Femur (tissue), 1 donor: ENCODE measurements at regions not wholly inside any gene's neighbourhood (a gene's known extent, or its start where the extent isn't known, plus 50 kb on each side); places are given as distances from the start of the nearest gene placed in this dataset.
"Not testable (repeated sequence)": the region's sequence is repeated elsewhere in the genome, so short reads cannot be mapped to it uniquely, and the experiment has no call there.

Source experiments
- DNase-seq: peaks from one replicate; pipeline ENCODE4 v3.0.0-alpha.2; 2017

DNA sequence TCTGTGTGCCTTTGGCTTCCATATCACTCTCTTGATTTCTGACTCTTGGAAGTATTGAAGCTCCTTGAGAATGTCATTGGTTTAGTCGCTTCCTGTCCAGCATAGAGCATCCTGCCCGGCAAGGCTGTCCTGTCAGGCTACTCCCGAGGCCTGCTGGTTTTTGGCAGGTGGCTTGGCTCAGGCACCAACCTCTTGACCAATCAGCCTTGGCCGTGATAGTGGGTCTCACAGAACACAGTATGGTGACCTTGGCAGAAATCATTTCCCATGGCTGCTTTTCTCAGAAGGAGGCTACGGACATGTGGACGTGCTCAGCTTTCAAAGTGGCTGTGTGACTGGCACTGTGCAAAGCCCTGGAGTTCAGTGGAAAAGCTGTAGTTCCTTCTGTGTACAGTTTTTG lies 516.9 kb downstream of the REEP3 start:
- DNase-seq = no peak

DNA sequence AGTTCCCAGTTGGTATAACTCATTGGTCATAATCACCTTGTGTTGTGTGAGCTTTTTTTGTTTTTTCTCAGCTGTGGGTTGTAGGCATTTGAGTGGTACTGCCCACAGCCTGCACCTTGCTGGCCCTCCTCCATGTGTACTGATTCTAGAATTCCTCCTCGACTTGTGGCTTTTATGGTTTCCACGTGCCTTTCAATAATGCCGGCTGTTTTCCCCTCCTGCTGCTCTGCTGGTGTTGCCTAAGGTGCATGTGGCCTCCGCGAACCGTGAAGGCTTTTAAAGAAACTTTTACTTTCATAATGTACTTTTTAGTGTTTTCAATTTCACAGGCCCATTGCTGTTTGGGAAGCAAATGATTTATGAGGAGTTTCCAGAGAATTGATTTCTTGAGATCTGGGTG lies 518.0 kb downstream of the REEP3 start:
- DNase-seq = no peak

DNA sequence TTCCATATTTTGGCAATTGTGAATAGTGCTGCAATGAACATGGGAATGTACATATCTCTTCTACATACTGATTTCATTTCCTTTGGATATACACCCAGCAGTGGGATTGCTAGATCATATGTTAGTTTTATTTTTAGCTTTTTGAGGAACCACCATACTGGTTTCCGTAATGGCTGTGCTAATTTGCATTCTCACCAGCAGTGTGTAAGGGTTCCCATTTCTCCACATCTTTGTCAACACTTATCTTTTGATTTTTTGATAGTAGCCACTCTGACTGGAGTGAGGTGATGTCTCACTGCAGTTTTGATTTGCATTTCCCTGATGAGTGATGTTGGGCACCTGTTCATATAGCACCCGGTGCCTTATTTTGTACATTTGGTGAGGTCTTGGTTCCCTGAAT lies 519.6 kb downstream of the REEP3 start:
- DNase-seq = no peak

DNA sequence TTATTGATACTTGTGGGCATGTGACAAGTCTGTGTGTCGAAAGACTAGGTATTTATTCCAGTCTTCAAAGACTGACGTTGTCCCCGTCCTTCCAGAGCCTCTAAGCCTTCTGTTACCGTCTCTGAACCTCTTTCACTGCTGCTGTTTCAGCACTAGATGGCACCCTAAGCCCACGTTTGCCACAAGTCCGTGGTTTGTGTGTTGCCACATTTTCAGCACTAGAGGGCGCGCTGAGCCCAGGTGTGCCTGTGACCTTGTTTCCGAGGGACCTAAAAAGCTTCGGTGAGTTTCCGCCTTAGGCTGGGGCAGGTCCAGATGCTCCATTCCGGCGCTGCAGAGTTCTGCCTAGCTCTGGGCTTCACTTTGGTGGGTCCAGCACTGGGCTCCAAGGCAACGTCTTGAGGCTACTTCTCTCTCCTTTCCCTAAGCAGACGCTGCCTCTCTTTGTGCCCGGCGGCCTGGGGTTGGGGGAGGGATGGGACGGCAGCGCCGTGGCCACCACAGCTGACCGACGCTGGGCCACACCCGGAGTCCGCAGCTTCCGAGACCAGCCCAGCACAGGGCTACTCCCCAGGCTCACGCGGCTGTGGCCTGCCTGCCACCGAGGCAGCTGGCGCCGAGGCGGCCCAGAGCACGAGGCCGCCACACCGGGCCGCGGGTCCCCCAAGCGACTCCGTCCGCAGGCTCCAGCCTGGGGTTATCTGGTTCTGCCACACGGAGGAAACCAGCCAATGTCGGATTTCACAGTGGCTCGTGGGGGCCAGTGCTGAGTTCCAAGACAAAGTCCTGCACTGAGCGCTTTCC lies 520.2 kb downstream of the REEP3 start:
- peak; percentile 86 for DNase-seq

DNA sequence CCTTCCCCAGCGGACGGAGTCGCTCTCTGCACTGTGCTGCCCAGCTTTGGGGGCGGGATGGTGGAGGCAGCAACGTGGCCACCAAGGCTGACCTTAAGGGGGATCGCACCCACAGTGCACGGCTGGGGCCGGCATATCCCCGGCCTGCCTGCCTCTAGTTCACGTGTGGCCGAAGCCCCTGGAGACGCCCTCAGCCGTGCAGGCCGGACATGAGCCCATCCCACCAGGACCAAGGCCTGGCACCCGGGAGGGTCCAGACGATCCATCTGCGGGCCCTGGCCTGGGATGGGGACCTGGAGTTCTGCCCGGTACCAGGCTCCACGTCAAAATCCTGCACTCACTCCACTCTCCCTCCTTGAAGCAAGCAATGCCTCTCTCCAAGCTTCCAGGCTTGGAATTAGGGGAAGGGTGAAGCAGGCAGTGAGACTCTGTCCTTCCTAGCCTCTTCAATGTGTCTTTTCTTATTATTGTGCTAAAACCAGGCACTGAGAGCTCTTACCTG lies 520.8 kb downstream of the REEP3 start:
- DNase-seq = no peak

DNA sequence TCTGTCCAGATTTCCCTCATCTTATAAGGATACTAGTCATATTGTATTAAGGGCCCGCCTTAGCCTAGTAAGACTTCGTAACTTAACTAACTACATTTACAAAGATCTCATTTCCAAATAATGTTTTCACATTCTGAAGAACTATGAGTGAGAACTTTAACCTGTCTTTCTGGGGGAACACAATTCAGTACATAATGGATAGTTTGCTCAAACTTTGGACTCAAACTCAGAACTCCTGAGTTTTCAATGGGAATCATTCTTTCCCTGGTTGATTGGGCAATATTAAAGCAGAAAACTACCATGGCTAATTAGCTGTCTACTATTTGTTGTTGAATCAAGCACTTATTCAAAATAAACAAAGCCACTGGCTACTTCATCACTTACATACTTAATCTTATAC lies 522.9 kb downstream of the REEP3 start:
- no peak for DNase-seq

DNA sequence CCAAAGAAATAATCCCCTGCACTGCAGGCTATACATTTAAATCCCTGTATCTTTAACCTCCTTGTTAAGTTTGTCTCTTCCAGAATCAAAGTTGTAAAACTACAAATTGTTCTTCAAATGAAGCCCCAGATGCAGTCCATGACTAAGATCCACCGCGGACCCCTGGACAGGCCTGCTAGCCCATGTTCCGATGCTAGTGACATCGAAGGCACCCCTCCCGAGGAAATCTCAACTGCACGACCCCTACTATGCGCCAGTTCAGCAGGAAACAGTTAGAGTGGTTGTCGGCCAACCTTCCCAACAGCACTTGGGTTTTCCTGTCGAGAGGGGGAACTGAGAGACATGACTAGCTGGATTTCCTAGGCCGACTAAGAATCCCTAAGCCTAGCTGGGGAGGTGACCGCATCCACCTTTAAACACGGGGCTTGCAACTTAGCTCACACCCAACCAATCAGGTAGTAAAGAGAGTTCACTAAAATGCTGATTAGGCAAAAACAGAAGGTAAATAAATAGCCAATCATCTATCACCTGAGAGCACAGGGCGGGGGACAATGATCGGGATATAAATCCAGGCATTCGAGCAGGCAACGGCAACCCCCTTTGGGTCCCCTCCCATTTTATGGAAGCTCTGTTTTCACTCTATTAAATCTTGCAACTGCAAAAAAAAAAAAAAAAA lies 523.9 kb downstream of the REEP3 start:
- not testable (repeated sequence) for DNase-seq

DNA sequence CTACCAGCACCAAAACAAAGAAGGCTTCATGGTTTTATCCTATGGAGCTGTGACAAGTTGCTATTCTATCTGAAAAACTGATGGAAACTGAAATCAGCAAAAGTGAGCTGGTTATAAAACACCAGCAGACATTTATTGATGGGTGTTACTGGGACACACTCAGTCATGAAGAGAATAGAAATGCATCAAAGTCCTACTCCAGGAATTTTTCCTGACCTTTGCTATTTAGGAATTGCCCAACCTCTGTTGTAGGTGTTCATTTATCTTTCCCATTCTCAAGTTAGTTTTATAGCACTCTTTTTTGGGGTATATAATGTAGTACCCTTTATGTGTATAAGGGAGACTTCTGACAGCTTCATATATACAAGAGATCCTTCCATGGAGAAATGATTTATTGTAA lies 533.2 kb downstream of the REEP3 start:
- DNase-seq = no peak

DNA sequence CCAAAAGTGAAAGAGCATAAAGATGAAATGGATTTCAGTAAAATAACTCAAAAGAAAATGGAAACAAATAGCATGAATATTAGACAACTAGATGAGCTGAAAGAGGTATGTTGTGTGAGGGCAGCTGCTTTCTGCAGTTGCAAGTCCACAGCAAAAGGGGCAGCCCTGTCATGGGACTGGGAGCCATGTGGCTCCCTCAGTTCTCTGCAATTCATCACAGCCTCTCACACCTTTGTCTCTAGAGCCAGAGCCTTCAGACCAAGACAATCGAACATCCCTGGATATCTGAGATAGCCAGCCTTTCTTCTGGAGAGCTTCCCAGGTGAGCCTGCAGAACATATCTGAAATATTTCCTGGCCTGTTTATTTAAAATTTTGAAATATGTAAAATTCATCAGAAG lies 538.7 kb downstream of the REEP3 start:
- no peak for DNase-seq

DNA sequence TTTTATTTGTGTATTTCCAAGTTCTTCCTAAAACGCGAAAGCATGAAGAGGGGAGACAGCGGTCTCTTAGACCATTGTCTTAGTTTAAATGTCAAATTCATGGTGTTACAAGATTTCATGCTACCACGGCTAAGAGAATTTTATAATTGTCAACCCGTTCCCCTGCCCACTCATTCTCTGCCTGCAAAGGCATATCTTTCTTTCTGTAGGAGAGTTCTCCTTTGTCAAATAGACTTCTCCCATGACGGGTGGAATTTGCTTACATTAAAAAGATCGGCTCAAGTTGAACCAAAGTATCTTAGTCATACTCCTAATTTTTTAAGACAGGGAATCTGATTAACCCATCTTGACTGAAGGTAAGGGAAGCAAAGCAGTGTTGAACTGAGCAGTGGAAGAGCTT lies 539.2 kb downstream of the REEP3 start:
- no peak for DNase-seq

DNA sequence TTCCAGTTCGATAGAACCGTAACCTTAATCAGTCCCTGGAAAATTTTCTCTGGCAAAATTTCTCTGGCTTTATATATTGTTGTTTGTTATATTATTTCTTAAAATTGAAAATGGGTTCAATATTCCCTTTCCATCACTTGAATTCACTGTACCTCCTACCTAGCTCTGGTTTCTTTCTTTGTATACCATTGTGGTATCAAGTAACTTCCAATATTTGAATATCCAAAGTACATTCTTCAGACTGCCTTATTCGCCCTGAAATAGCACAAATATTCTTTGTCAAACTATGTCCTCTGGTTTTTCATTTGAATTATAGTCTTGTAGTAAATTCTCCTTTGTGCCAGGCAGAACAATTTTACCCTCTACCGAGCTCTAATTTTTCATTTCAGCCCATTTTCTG lies 541.6 kb downstream of the REEP3 start:
- no peak for DNase-seq

DNA sequence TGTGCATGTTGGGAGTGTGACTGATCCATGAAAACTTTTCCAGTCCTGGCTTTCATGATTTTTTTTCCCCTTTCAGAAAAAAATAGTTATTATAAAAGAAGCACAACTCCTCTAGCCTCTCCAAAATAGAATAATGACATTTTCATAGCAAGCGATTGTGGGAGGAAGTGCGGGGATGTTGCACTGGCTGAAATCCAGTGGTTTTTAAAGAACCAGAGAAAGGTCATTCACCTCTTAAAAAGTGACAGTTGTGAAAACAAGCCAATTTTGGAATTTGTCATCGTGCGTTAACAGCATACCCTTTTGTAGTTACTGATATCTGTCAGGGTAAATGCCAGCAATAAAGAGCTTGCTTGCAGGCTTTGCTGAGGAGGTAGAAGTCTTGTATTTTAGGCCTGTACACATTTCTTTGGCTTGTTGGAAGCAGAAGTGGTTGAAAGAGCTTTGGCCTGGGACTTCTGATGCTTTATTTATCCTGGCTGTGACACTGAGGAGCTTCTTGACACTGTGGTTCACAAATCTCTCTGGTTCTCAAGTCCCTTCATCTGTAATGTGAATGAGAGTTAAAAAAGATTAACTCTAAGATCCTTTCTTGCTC lies 545.9 kb downstream of the REEP3 start:
- no peak for DNase-seq

DNA sequence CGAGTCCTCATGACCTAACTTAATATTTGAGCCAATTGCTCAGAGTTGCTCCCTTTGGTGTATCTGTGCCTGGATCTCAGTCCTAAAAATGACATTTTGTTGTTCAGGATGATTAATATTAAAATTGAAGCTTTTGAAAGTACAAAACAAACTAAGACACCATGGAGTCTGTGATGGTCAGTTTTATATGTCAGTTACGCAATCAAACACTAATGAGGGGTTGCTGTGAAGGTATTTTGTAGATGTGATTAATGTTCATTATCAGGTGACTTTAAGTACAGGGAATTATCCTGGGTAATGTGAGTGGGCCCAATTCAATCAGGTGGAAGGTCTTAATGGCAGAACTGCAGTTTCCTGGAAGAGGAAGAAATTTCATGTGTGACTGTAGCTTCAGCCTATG lies 546.7 kb downstream of the REEP3 start:
- DNase-seq = no peak

DNA sequence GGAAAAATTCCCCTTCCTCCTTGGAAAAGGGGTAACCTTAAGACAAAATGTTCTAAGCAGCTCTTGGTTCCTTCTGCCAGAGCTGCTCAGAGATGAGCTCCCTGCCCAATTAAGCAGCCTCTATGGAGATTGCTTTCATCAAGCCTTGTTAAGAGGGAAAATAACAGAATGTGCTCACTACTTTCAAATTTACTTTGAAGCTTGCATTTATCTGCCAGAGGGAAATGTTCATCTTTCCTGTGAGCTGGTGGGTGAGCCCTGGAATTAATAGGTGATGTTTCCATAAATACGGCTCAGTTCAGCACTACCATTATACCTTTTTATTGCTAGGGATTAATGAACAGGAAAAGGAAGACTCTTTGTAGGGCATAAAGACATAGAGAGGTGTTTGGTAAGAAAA lies 549.0 kb downstream of the REEP3 start:
- DNase-seq = no peak

DNA sequence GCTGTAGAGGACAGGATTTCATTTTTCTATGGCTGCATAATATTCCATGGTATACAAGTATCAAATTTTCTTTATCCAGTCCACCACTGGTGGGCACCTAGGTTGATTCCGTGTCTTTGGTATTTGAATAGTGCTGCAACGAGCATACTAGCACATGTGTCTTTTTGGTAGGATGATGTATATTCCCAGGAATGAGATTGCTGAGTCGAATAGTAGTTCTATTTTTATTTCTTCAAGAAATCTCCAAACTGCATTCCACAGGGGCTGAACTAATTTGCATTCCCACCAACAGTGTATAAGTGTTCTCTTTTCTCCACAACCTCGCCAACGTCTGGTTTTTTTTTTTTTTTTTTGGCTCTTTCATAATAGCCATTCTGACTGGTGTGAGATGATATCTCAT lies 550.0 kb downstream of the REEP3 start:
- DNase-seq = no peak

DNA sequence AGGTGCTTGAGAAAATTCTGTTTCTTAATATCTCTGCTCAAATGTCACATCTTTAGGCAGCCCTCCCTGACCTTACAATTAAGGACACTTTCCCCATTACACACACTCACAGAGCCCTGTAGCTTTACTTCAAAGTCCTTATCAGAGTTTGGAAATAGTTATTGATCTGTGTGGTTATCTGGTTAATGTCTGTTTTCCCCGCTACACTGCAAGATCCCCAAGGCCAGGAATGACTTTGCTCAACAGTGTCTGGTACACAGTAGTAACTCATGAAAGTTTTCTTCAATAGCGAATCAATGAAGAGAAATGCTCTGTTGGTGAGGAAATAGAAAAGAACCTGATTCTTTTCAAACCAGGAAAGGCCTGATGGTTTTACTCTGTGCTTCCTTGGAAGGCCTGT lies 554.4 kb downstream of the REEP3 start:
- no peak for DNase-seq

DNA sequence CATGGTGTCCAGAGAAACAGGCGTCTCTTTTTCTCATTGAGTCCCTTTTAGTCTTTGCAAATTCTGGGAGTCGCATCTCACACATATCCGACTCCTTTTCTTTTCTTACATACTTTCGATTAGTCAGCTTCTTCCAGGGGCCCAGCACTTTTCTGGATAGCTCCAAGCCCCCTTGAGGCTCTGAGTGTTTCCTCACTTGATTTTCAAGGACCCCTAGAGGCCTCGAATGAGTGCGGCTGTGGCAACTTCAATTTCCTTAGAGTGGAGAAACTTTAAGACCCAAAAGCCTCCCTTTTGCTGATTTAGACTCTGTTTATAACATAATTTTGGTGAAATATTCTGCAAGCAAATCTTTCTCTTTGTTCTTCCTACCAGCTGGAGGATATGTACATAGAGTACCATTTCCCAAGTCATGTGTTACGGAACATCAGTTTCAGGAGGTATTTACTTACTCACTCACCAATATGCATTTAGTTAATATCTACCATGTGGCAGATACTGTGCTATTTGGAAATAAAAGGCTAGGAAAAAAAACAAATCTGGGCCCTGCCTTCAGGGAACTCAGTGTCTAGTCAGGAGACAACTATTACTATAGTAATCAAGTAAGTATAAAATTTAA lies 555.2 kb downstream of the REEP3 start:
- no peak for DNase-seq

DNA sequence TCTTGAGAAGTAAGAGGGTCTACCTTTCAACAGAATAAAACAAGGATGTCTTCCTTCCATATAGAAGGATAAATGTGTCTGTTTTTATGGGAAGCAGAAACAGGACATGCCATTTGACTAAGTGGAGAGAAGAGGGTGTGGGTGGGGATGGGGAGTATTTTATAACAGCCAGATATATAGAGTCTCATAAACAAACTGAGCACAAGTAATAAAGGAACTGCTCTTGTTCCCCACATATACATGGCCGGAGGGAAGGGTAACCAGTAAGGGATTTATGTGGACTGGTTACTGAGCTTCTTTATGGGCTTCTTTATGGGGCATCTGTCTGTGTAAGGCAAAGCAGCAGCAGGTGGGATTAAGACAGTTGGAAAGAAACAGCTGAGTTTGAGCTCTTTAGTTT lies 558.1 kb downstream of the REEP3 start:
- DNase-seq = no peak

DNA sequence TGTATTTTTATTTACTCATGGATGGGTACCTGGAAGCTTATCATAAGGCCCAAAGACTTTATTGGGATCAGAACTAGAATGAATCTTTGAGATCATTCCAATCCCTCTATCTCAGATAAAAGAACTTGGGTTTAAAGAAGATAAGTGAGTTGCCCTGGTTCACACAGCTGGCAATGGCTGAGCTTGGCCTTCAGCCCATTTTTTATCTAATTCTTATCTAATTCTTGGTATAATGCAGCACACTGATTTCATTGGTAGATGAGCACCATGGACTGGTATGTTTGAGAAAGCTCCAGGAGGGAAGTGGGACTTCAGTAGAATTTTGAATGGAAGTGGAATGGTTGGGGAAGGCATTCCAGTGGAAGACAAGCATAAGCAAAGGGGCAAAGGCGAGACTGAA lies 558.9 kb downstream of the REEP3 start:
- no peak for DNase-seq

DNA sequence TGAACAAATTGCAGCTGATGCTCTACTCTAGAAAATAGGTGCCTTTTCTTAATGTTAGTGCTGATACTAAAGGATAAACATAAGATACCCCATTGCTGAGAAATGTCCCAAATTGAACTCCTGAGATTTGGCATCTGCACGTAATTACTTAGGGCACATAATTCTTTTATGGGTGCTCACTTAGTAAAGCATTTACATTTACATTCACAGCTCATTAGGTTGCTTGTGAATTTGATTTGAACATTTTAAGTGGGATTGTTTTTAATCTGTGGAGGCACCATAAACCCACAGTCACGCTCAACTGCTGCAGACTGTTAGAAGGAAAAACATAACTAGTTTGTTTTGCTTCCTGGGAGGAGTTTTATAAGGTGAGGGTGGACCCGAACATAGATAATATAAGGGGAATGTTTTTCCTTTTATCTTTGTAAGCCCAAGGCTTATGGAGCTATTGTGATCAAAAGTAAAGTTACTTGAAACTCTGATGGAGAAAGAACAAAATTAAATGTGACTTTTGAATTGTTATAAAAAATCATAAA lies 560.8 kb downstream of the REEP3 start:
- DNase-seq = no peak

DNA sequence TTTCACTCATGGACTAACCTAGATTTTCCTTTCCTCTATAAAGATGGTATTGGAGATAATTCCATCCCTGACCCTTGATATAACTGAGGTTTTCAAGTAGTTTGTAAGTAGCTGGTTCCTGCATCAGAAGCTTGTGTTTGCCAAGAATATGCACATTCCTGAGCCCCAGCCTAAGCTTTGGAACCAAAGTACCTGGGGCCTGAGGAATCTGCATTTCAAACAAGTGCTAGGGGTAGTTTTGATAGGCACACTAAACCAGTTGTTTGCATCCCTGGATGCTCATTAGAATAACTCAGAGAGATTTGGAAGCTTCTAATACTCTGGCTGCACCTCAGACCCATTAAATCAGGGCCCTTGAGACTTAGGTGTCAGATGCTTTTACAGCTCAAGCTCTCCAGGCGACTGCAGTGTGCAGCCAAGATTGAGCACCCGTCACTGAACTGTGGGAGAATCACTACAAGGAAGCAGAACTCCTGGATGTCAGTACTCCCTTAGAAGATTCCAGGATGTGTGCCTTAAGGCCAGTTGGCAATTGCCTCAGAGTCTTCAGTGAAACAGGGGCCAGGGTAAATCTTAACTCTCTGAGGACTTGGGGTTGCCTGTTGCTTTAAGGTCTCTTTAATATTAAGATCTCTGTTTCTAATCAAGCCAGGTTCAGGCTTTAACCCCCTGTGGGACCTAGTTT lies 565.0 kb downstream of the REEP3 start:
- DNase-seq = no peak

DNA sequence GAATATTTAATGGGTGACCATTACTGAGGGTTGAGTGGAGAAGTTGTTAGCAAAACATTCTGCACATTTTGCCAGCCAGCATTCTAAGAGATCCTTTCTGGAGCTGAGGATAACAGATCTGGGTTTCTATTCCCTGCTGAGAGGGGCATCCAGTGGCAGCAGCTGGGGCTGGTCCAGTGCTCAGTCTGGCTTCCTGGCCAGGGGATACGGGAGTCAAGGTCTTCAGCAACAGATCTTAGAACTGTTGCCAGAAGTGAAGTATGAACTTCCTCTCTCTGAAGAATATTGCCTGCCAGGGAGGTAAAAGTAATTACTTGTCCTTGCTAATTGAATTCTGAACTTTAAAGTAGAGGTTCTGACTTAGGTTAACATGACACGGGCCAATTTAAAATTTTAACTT lies 568.4 kb downstream of the REEP3 start:
- DNase-seq = no peak

DNA sequence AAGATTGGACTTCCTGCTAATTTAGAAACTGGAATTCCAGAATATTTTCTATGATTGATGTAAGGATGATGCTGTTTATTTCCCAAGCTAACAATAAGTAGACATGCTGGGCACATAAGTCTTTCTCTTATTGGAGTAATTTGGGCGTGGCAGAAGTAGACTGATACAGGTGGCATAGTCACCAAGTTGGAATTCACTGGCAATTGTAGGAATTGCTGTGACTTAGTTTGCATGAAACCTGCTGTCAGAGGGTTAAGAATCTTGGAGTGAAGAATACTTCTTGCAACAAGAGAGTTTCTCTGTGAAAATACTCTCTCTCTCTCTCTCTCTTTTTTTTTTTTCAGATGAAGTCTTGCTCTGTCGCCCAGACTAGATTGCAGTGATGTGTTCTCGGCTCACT lies 569.7 kb downstream of the REEP3 start:
- no peak for DNase-seq
